WTC11 (cell line): ENCODE measurements at regions not wholly inside any gene's neighbourhood (a gene's known extent, or its start where the extent isn't known, plus 50 kb on each side); places are given as distances from the start of the nearest gene placed in this dataset.
A peak's percentile ranks its signal among the peaks of the same experiment; 100 is the strongest.

Experiments
- ATAC-seq: fragments of 200-7000 bp; cut with Tn5 transposase; 2 replicates; pipeline ENCODE4 v1.10.0; 2021; ENCODE audit warnings: mild to moderate bottlenecking, moderate library complexity
- CTCF ChIA-PET: fragments of 300-600 bp; sonication (Branson Sonifier 250); formaldehyde crosslinking; loops from one replicate; lab custom pipeline; 2021; ENCODE audit warnings: antibody characterized with exemption; lab: Charles Lee
- POLR2A ChIA-PET: fragments of 350-600 bp; sonication (Branson Sonifier 250); formaldehyde crosslinking; loops from one replicate; lab custom pipeline; 2021; ENCODE audit warnings: antibody characterized with exemption; lab: Charles Lee
- DNase-seq: peaks from one replicate; pipeline ENCODE4 v3.0.0; 2021; ENCODE audit warnings: low spot score
- H3K27ac Mint-ChIP-seq: 2 replicates; pipeline ENCODE4 v1.8.0; 2021; ENCODE audit warnings: mixed read lengths
- H3K27me3 Mint-ChIP-seq: 2 replicates; pipeline ENCODE4 v1.8.0; 2021; ENCODE audit warnings: low read depth, mild to moderate bottlenecking, moderate library complexity, mixed read lengths
- H3K36me3 Mint-ChIP-seq: 2 replicates; pipeline ENCODE4 v1.8.0; 2021; ENCODE audit warnings: mixed read lengths
- H3K4me1 Mint-ChIP-seq: 2 replicates; pipeline ENCODE4 v1.8.0; 2022; ENCODE audit warnings: mixed read lengths
- H3K4me3 Mint-ChIP-seq: 2 replicates; pipeline ENCODE4 v1.8.0; 2021; ENCODE audit warnings: mild to moderate bottlenecking, moderate library complexity, mixed read lengths
- H3K9me3 Mint-ChIP-seq: 2 replicates; pipeline ENCODE4 v1.8.0; 2021; ENCODE audit warnings: mixed read lengths
- CREM ChIP-seq: sonication (generic); formaldehyde crosslinking; IDR thresholded peaks from 2 replicates; pipeline ENCODE4 v1.8.1; 2022; ENCODE audit warnings: mild to moderate bottlenecking, missing genetic modification reagents, moderate library complexity
- EMX1 ChIP-seq: fragments of 250-450 bp; sonication (Bioruptor Pico); IDR thresholded peaks from 2 replicates; pipeline ENCODE4 v1.8.0; 2021; ENCODE audit warnings: mild to moderate bottlenecking
- ETV6 ChIP-seq: sonication (generic); formaldehyde crosslinking; IDR thresholded peaks from 2 replicates; pipeline ENCODE4 v1.8.1; 2022; ENCODE audit warnings: mild to moderate bottlenecking, missing genetic modification reagents
- NFYB ChIP-seq: sonication (generic); formaldehyde crosslinking; conservative IDR thresholded peaks from 2 replicates; pipeline ENCODE4 v1.8.0; 2022; ENCODE audit warnings: low read depth, missing genetic modification reagents
- OVOL2 ChIP-seq: fragments of 250-450 bp; sonication (Bioruptor Pico); IDR thresholded peaks from 2 replicates; pipeline ENCODE4 v1.9.0; 2021; ENCODE audit warnings: mild to moderate bottlenecking, borderline replicate concordance
- PRRX2 ChIP-seq: fragments of 250-450 bp; sonication (Bioruptor Pico); IDR thresholded peaks from 2 replicates; pipeline ENCODE4 v1.8.0; 2021; ENCODE audit warnings: mild to moderate bottlenecking
- RORB ChIP-seq: fragments of 250-450 bp; sonication (Bioruptor Pico); IDR thresholded peaks from 2 replicates; pipeline ENCODE4 v1.9.0; 2021; ENCODE audit warnings: mild to moderate bottlenecking
- SOX15 ChIP-seq: fragments of 250-450 bp; sonication (Bioruptor Pico); IDR thresholded peaks from 2 replicates; pipeline ENCODE4 v1.9.0; 2021; ENCODE audit warnings: mild to moderate bottlenecking
- ZNF263 ChIP-seq: sonication (generic); formaldehyde crosslinking; IDR thresholded peaks from 2 replicates; pipeline ENCODE4 v1.8.1; 2022; ENCODE audit warnings: low read depth, mild to moderate bottlenecking, moderate library complexity, missing genetic modification reagents
- TF ChIP-seq, protein P1 (sequence below): sonication (generic); formaldehyde crosslinking; IDR thresholded peaks from 2 replicates; pipeline ENCODE4 v1.8.0; 2022; ENCODE audit warnings: missing genetic modification reagents
- TF ChIP-seq, protein P2 (sequence below): fragments of 250-450 bp; sonication (Bioruptor Pico); IDR thresholded peaks from 2 replicates; pipeline ENCODE4 v1.9.0; 2021; ENCODE audit warnings: mild to moderate bottlenecking
- TF ChIP-seq, protein P3 (sequence below): fragments of 250-450 bp; sonication (Bioruptor Pico); IDR thresholded peaks from 2 replicates; pipeline ENCODE4 v1.9.0; 2021; ENCODE audit warnings: mild to moderate bottlenecking
- TF ChIP-seq, protein P4 (sequence below): sonication (generic); formaldehyde crosslinking; IDR thresholded peaks from 2 replicates; pipeline ENCODE4 v1.8.0; 2023; ENCODE audit warnings: mild to moderate bottlenecking, missing genetic modification reagents
- TF ChIP-seq, protein P5 (sequence below): sonication (generic); formaldehyde crosslinking; IDR thresholded peaks from 2 replicates; pipeline ENCODE4 v1.8.1; 2022; ENCODE audit warnings: missing genetic modification reagents, borderline replicate concordance
- TF ChIP-seq, protein P6 (sequence below): sonication (generic); formaldehyde crosslinking; IDR thresholded peaks from 2 replicates; pipeline ENCODE4 v1.8.0; 2022; ENCODE audit warnings: mild to moderate bottlenecking, missing genetic modification reagents

DNA sequence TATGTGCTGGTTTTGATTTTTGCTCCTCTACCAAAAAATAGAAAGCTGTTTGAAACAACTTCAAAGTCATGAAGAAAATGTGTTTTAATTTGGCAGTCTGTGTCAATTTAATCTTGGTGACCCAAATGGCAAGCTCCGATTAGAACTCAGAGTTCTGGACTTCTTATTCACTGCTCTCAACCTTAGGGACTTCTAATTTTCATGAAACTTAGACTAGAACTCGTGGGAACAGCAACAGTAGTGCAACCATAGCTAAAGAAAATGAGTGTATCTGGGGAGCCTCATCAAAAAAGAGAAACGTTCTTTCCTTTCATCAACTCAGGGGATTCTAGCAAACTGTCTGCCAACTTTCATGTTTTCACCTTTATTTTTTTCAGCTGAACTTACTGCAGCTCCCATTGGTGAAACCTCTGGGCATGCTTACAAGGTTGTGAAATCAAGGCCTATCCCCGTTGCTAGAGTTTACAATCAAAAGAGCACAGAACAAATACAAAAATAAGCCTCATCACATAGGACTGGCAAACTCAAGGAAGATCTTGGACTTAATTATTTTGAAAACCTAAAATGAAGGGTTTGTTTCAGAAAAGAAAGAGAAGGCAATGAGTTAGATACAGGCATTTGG, 114.0 kb upstream of the HSF2 start (continued):
- TF ChIP-seq, protein P1, sequence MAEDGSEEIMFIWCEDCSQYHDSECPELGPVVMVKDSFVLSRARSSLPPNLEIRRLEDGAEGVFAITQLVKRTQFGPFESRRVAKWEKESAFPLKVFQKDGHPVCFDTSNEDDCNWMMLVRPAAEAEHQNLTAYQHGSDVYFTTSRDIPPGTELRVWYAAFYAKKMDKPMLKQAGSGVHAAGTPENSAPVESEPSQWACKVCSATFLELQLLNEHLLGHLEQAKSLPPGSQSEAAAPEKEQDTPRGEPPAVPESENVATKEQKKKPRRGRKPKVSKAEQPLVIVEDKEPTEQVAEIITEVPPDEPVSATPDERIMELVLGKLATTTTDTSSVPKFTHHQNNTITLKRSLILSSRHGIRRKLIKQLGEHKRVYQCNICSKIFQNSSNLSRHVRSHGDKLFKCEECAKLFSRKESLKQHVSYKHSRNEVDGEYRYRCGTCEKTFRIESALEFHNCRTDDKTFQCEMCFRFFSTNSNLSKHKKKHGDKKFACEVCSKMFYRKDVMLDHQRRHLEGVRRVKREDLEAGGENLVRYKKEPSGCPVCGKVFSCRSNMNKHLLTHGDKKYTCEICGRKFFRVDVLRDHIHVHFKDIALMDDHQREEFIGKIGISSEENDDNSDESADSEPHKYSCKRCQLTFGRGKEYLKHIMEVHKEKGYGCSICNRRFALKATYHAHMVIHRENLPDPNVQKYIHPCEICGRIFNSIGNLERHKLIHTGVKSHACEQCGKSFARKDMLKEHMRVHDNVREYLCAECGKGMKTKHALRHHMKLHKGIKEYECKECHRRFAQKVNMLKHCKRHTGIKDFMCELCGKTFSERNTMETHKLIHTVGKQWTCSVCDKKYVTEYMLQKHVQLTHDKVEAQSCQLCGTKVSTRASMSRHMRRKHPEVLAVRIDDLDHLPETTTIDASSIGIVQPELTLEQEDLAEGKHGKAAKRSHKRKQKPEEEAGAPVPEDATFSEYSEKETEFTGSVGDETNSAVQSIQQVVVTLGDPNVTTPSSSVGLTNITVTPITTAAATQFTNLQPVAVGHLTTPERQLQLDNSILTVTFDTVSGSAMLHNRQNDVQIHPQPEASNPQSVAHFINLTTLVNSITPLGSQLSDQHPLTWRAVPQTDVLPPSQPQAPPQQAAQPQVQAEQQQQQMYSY (CRISPR knock-in tag) = no peak
- TF ChIP-seq, protein P2, sequence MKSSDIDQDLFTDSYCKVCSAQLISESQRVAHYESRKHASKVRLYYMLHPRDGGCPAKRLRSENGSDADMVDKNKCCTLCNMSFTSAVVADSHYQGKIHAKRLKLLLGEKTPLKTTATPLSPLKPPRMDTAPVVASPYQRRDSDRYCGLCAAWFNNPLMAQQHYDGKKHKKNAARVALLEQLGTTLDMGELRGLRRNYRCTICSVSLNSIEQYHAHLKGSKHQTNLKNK (CRISPR knock-in tag) = no peak
- no peak for TF ChIP-seq NFYB (CRISPR knock-in tag)
- TF ChIP-seq EMX1 (CRISPR knock-in tag) = no peak
- TF ChIP-seq, protein P3, sequence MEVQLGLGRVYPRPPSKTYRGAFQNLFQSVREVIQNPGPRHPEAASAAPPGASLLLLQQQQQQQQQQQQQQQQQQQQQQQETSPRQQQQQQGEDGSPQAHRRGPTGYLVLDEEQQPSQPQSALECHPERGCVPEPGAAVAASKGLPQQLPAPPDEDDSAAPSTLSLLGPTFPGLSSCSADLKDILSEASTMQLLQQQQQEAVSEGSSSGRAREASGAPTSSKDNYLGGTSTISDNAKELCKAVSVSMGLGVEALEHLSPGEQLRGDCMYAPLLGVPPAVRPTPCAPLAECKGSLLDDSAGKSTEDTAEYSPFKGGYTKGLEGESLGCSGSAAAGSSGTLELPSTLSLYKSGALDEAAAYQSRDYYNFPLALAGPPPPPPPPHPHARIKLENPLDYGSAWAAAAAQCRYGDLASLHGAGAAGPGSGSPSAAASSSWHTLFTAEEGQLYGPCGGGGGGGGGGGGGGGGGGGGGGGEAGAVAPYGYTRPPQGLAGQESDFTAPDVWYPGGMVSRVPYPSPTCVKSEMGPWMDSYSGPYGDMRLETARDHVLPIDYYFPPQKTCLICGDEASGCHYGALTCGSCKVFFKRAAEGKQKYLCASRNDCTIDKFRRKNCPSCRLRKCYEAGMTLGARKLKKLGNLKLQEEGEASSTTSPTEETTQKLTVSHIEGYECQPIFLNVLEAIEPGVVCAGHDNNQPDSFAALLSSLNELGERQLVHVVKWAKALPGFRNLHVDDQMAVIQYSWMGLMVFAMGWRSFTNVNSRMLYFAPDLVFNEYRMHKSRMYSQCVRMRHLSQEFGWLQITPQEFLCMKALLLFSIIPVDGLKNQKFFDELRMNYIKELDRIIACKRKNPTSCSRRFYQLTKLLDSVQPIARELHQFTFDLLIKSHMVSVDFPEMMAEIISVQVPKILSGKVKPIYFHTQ (CRISPR knock-in tag) = no peak
- TF ChIP-seq OVOL2 = no peak
- no peak for TF ChIP-seq PRRX2
- TF ChIP-seq, protein P4, sequence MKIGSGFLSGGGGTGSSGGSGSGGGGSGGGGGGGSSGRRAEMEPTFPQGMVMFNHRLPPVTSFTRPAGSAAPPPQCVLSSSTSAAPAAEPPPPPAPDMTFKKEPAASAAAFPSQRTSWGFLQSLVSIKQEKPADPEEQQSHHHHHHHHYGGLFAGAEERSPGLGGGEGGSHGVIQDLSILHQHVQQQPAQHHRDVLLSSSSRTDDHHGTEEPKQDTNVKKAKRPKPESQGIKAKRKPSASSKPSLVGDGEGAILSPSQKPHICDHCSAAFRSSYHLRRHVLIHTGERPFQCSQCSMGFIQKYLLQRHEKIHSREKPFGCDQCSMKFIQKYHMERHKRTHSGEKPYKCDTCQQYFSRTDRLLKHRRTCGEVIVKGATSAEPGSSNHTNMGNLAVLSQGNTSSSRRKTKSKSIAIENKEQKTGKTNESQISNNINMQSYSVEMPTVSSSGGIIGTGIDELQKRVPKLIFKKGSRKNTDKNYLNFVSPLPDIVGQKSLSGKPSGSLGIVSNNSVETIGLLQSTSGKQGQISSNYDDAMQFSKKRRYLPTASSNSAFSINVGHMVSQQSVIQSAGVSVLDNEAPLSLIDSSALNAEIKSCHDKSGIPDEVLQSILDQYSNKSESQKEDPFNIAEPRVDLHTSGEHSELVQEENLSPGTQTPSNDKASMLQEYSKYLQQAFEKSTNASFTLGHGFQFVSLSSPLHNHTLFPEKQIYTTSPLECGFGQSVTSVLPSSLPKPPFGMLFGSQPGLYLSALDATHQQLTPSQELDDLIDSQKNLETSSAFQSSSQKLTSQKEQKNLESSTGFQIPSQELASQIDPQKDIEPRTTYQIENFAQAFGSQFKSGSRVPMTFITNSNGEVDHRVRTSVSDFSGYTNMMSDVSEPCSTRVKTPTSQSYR (CRISPR knock-in tag) = no peak

DNA sequence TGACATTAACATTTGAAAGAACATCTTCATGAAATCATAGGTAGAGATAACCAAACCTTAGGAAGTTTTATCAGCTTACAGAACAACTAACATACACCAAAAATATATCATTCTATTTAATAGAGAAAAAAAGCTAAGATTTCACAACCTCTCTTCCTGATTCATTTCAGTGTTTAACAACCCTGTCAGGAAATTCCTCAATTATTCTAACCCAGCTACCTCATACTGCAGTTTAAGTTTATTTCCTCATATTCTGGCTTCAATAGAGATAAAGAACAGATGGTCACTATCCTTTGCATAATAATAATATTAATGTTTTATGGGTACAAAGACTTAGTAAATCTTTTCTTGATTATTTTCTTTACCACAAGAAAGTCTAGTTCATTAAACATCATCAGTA, 112.9 kb upstream of the HSF2 start:
- POLR2A ChIA-PET = no interaction called here

DNA sequence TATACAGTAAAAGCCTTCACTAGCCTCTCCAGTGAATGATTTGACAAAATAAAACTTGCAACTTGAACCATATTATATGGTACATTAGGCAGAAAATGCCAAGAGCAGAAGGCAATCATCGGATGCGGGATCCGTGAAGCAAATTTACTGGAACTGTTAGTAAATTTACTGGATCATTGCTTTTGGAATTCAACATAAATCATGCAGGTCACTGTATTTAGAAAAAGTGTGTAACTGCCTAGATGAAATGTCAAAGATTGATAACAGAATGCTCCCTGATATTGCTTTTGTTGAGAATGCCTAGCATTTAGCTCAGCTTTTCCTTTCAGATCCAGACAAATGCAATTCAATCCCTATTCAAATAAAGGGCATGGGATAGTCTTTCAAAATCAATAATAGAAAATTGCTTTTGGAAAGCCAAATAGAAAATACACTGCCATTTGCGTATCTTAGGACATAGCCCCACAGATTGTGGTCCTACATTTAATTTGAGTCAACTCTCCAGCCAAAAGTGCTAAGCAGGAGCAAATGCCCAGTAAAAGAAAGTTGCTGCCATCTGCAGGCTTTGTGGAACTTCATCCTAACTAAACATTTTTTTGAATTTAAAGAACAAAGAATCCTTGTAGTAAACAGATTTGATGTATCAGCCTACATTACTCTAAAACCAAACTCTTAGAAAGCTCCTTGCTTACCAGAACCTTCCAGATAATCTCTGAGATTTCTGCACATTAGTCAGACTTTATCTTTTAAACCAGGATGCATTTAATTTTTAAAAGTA, 109.5 kb upstream of the HSF2 start:
- ChIA-PET POLR2A (no interaction called here), CTCF (interaction anchor here (0.6 kb wide), 1 partner anchor 252 kb away, joined by 3 read pairs; no protein-coding TSS in a partner anchor)
- H3K9me3 Mint-ChIP-seq = no peaks in the 10 kb centered on the region
- no peaks in the 10 kb centered on the region for H3K27me3 Mint-ChIP-seq
- no peak overlapping the region for H3K4me3 Mint-ChIP-seq
- TF ChIP-seq, protein P5, sequence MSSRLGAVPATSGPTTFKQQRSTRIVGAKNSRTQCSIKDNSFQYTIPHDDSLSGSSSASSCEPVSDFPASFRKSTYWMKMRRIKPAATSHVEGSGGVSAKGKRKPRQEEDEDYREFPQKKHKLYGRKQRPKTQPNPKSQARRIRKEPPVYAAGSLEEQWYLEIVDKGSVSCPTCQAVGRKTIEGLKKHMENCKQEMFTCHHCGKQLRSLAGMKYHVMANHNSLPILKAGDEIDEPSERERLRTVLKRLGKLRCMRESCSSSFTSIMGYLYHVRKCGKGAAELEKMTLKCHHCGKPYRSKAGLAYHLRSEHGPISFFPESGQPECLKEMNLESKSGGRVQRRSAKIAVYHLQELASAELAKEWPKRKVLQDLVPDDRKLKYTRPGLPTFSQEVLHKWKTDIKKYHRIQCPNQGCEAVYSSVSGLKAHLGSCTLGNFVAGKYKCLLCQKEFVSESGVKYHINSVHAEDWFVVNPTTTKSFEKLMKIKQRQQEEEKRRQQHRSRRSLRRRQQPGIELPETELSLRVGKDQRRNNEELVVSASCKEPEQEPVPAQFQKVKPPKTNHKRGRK = no peak
- TF ChIP-seq OVOL2 = no peak
- no peak for TF ChIP-seq ZNF263 (CRISPR knock-in tag)
- no peak for TF ChIP-seq RORB
- no peak for TF ChIP-seq SOX15 (CRISPR knock-in tag)
- TF ChIP-seq CREM = no peak
- TF ChIP-seq, protein P6, sequence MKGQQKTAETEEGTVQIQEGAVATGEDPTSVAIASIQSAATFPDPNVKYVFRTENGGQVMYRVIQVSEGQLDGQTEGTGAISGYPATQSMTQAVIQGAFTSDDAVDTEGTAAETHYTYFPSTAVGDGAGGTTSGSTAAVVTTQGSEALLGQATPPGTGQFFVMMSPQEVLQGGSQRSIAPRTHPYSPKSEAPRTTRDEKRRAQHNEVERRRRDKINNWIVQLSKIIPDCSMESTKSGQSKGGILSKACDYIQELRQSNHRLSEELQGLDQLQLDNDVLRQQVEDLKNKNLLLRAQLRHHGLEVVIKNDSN (CRISPR knock-in tag) = no peak
- peaks cover 10% of the 10 kb centered on the region; the same call in 1 of the 2 replicates for H3K4me1 Mint-ChIP-seq
- ATAC-seq = peak; percentile 74
- H3K27ac Mint-ChIP-seq = no peak overlapping the region
- peak; percentile 15 for DNase-seq
- H3K36me3 Mint-ChIP-seq = no peaks in the 10 kb centered on the region

More for the DNA sequence above, 112.9 kb upstream of the HSF2 start:
- Mint-ChIP-seq H3K9me3 (peaks cover 5% of the 10 kb centered on the region; the same call in 1 of the 2 replicates), H3K36me3 (no peaks in the 10 kb centered on the region), H3K27ac (no peak overlapping the region), H3K27me3 (no peaks in the 10 kb centered on the region), H3K4me3 (no peak overlapping the region), H3K4me1 (peaks cover 10% of the 10 kb centered on the region; the same call in 1 of the 2 replicates)
- ATAC-seq = no peak
- CTCF ChIA-PET = no interaction called here
- no peak for DNase-seq
- TF ChIP-seq ETV6 (CRISPR knock-in tag) = no peak
